H9 (cell line): ENCODE measurements at regions not wholly inside any gene's neighbourhood (a gene's known extent, or its start where the extent isn't known, plus 50 kb on each side); places are given as distances from the start of the nearest gene placed in this dataset.

Source experiments
- DNase-seq: peaks from one replicate; pipeline ENCODE4 v3.0.0-alpha.2; 2017
- H2AFZ ChIP-seq: one replicate; pipeline ENCODE4 v1.6.1; 2013; ENCODE audit warnings: mild to moderate bottlenecking, low read length, control low read depth, moderate library complexity
- H2AK5ac ChIP-seq: 2 replicates; pipeline ENCODE4 v1.6.1; 2013; ENCODE audit warnings: low read length, control low read depth, mixed read lengths; ENCODE audit not compliant: insufficient read length
- H2BK120ac ChIP-seq: one replicate; pipeline ENCODE4 v1.6.1; 2013; ENCODE audit warnings: low read depth, mild to moderate bottlenecking, low read length, control low read depth, inconsistent platforms; ENCODE audit not compliant: poor library complexity, severe bottlenecking
- H2BK12ac ChIP-seq: 2 replicates; pipeline ENCODE4 v1.6.1; 2013; ENCODE audit warnings: low read length, control low read depth, mixed read lengths, low read depth; ENCODE audit not compliant: insufficient read length
- H2BK15ac ChIP-seq: 2 replicates; pipeline ENCODE4 v1.6.1; 2013; ENCODE audit warnings: low read depth, low read length, control low read depth
- H2BK20ac ChIP-seq: one replicate; pipeline ENCODE4 v1.6.1; 2013; ENCODE audit warnings: low read depth, mild to moderate bottlenecking, low read length, control low read depth, inconsistent platforms; ENCODE audit not compliant: poor library complexity, severe bottlenecking
- H2BK5ac ChIP-seq: 2 replicates; pipeline ENCODE4 v1.6.1; 2013; ENCODE audit warnings: low read length, control low read depth, mixed read lengths; ENCODE audit not compliant: insufficient read length
- H3K14ac ChIP-seq: 2 replicates; pipeline ENCODE4 v1.6.1; 2013; ENCODE audit warnings: low read length, control low read depth; ENCODE audit not compliant: insufficient read depth
- H3K18ac ChIP-seq: 2 replicates; pipeline ENCODE4 v1.6.1; 2013; ENCODE audit warnings: low read depth, mild to moderate bottlenecking, mixed read lengths, low read length, control low read depth; ENCODE audit not compliant: insufficient read length
- H3K23ac ChIP-seq: 2 replicates; pipeline ENCODE4 v1.6.1; 2013; ENCODE audit warnings: low read length, control low read depth, mixed read lengths, low read depth; ENCODE audit not compliant: insufficient read length
- H3K23me2 ChIP-seq: 2 replicates; pipeline ENCODE4 v1.6.1; 2013; ENCODE audit warnings: low read depth, mild to moderate bottlenecking, mixed read lengths, low read length, control low read depth; ENCODE audit not compliant: insufficient read length, poor library complexity, severe bottlenecking
- H3K27ac ChIP-seq: 2 replicates; pipeline ENCODE4 v1.5.1; 2013; ENCODE audit warnings: low read length, control low read depth, mixed read lengths, low read depth; ENCODE audit not compliant: insufficient read length
- H3K27me3 ChIP-seq: 2 replicates; pipeline ENCODE4 v1.6.1; 2013; ENCODE audit warnings: low read length, control low read depth, inconsistent platforms; ENCODE audit not compliant: insufficient read depth
- H3K4ac ChIP-seq: 2 replicates; pipeline ENCODE4 v1.6.1; 2013; ENCODE audit warnings: low read depth, mild to moderate bottlenecking, control low read depth, inconsistent platforms, low read length, moderate library complexity
- H3K4me1 ChIP-seq: 2 replicates; pipeline ENCODE4 v1.6.1; 2013; ENCODE audit warnings: low read length, control low read depth, inconsistent platforms; ENCODE audit not compliant: insufficient read depth
- H3K4me2 ChIP-seq: 2 replicates; pipeline ENCODE4 v1.6.1; 2013; ENCODE audit warnings: low read length, control low read depth, mixed read lengths; ENCODE audit not compliant: insufficient read length, insufficient read depth
- H3K56ac ChIP-seq: 2 replicates; pipeline ENCODE4 v1.6.1; 2013; ENCODE audit warnings: low read depth, mild to moderate bottlenecking, mixed read lengths, low read length, control low read depth; ENCODE audit not compliant: insufficient read length
- H3K79me1 ChIP-seq: 2 replicates; pipeline ENCODE4 v1.6.1; 2013; ENCODE audit warnings: low read depth, mild to moderate bottlenecking, moderate library complexity, low read length, control low read depth, inconsistent platforms; ENCODE audit not compliant: insufficient read depth, poor library complexity, severe bottlenecking
- H3K79me2 ChIP-seq: 2 replicates; pipeline ENCODE4 v1.6.1; 2013; ENCODE audit warnings: low read length, control low read depth, inconsistent platforms; ENCODE audit not compliant: insufficient read depth
- H3K9ac ChIP-seq: 2 replicates; pipeline ENCODE4 v1.6.1; 2013; ENCODE audit warnings: low read length, control low read depth, mixed read lengths; ENCODE audit not compliant: insufficient read length; ENCODE audit errors: extremely low read depth
- H3K9me3 ChIP-seq: one replicate; pipeline ENCODE4 v1.6.1; 2013; ENCODE audit warnings: low read depth, low read length, inconsistent platforms; ENCODE audit not compliant: control insufficient read depth
- H3T11ph ChIP-seq: one replicate; pipeline ENCODE4 v1.6.1; 2013; ENCODE audit warnings: mild to moderate bottlenecking, low read length, control low read depth, inconsistent platforms
- H4K20me1 ChIP-seq: one replicate; pipeline ENCODE4 v1.6.1; 2013; ENCODE audit not compliant: control insufficient read depth, insufficient read length, insufficient read depth
- H4K5ac ChIP-seq: 2 replicates; pipeline ENCODE4 v1.6.1; 2013; ENCODE audit warnings: low read depth, mild to moderate bottlenecking, mixed read lengths, low read length, control low read depth; ENCODE audit not compliant: insufficient read length
- H4K8ac ChIP-seq: replicated peaks from 2 replicates; pipeline ENCODE4 v1.6.1; 2013; ENCODE audit warnings: low read length, control low read depth, mixed read lengths, low read depth; ENCODE audit not compliant: insufficient read length
- H4K91ac ChIP-seq: 2 replicates; pipeline ENCODE4 v1.6.1; 2013; ENCODE audit warnings: low read depth, mild to moderate bottlenecking, moderate library complexity, mixed read lengths, low read length, control low read depth; ENCODE audit not compliant: insufficient read length
- H3K27ac Mint-ChIP-seq, 3 experiments: 2 replicates in 2 of 3; 3 replicates in 1 of 3; pipeline ENCODE4 v1.8.0; 2020 to 2021; ENCODE audit warnings: mixed read lengths in 3 of 3, mild to moderate bottlenecking in 1 of 3, moderate library complexity in 1 of 3
- H3K27me3 Mint-ChIP-seq: 2 replicates; pipeline ENCODE4 v1.8.0; 2021; ENCODE audit warnings: low read depth, mild to moderate bottlenecking, moderate library complexity, mixed read lengths
- H3K36me3 Mint-ChIP-seq, 3 experiments: 2 replicates in 2 of 3; 3 replicates in 1 of 3; pipeline ENCODE4 v1.8.0; 2020 to 2021; ENCODE audit warnings: low read depth in 3 of 3, mixed read lengths in 3 of 3; ENCODE audit not compliant: insufficient read depth in 1 of 3
- H3K4me1 Mint-ChIP-seq, 2 experiments: 2 replicates each; pipeline ENCODE4 v1.8.0; 2020; ENCODE audit warnings: mixed read lengths in 2 of 2
- H3K4me3 Mint-ChIP-seq, 2 experiments: 2 replicates in 1 of 2; 3 replicates in 1 of 2; pipeline ENCODE4 v1.8.0; 2020 to 2021; ENCODE audit warnings: mild to moderate bottlenecking in 2 of 2, mixed read lengths in 2 of 2, moderate library complexity in 1 of 2
- H3K9me3 Mint-ChIP-seq, 2 experiments: 2 replicates in 1 of 2; 3 replicates in 1 of 2; pipeline ENCODE4 v1.8.0; 2020; ENCODE audit warnings: mild to moderate bottlenecking in 2 of 2, mixed read lengths in 2 of 2, moderate library complexity in 1 of 2
- CTCF ChIP-seq: fragments of 200-600 bp; sonication (generic); conservative IDR thresholded peaks from 3 replicates; pipeline ENCODE4 v1.8.0; 2021; ENCODE audit warnings: antibody characterized with exemption, mild to moderate bottlenecking

- H3K56ac ChIP-seq = no peak overlapping the region
- no peak overlapping the region for H3K23ac ChIP-seq
- Mint-ChIP-seq H3K27ac (no peak overlapping the region), H3K9me3 (peaks cover 2 to 4% of the 10 kb centered on the region in 2 experiments; a peak in 2 of 5 replicates), H3K4me3 (no peak overlapping the region), H3K27me3 (no peaks in the 10 kb centered on the region), H3K4me1 (no peaks in the 10 kb centered on the region), H3K36me3 (peaks cover 0 to 6% (median 3%) of the 10 kb centered on the region in 3 experiments; a peak in 4 of 7 replicates)
- no peaks in the 10 kb centered on the region for H3K4me1 ChIP-seq
- H4K20me1 ChIP-seq = no peaks in the 10 kb centered on the region
- DNase-seq = no peak
- H3K79me1 ChIP-seq = no peaks in the 10 kb centered on the region
- H3T11ph ChIP-seq = no peak overlapping the region
- H3K14ac ChIP-seq = no peak overlapping the region
- no peak overlapping the region for H2AFZ ChIP-seq
- H2BK120ac ChIP-seq = no peak overlapping the region
- H3K9me3 ChIP-seq = no peaks in the 10 kb centered on the region
- H4K91ac ChIP-seq = no peak overlapping the region
- H3K27me3 ChIP-seq = no peaks in the 10 kb centered on the region
- no peaks in the 10 kb centered on the region for H3K23me2 ChIP-seq
- H2BK20ac ChIP-seq = no peak overlapping the region
- no peaks in the 10 kb centered on the region for H3K79me2 ChIP-seq
- H3K4ac ChIP-seq = no peak overlapping the region
- TF ChIP-seq CTCF = no peak
- no peak overlapping the region for H3K4me2 ChIP-seq
- H4K5ac ChIP-seq = no peak overlapping the region
- H3K9ac ChIP-seq = no peak overlapping the region
- H2BK5ac ChIP-seq = no peak overlapping the region
- H2BK12ac ChIP-seq = no peak overlapping the region
- H4K8ac ChIP-seq = no peak overlapping the region
- no peak overlapping the region for H3K27ac ChIP-seq
- no peak overlapping the region for H2BK15ac ChIP-seq
- H2AK5ac ChIP-seq = no peak overlapping the region
- H3K18ac ChIP-seq = no peak overlapping the region
Observed at GRCh38 chr13:90374168-90374567, 973.3 kb upstream of the MIR17HG start.
